GM21515 (cell line): ENCODE measurements at regions not wholly inside any gene's neighbourhood (a gene's known extent, or its start where the extent isn't known, plus 50 kb on each side); places are given as distances from the start of the nearest gene placed in this dataset.
"Not testable (repeated sequence)": the region's sequence is repeated elsewhere in the genome, so short reads cannot be mapped to it uniquely, and the experiment has no call there.

Experiments used
- ATAC-seq: cut with Tn5 transposase; IDR thresholded peaks from one replicate; pipeline ENCODE4 v1.9.1; 2021; ENCODE audit not compliant: unreplicated experiment

GRCh38 chr7:116340943-116341907 lies 130.9 kb downstream of the TES start:
- no peak for ATAC-seq

GRCh38 chr7:116342125-116342524 lies 131.8 kb downstream of the TES start:
- no peak for ATAC-seq

GRCh38 chr7:116347151-116347832 lies 137.0 kb downstream of the TES start:
- no peak for ATAC-seq

GRCh38 chr7:116348346-116348745 lies 138.0 kb downstream of the TES start:
- no peak for ATAC-seq

GRCh38 chr7:116351966-116352365 lies 141.6 kb downstream of the TES start:
- ATAC-seq: no peak

GRCh38 chr7:116353647-116354046 lies 143.3 kb downstream of the TES start:
- ATAC-seq: no peak

GRCh38 chr7:116354171-116354545 lies 143.8 kb downstream of the TES start:
- ATAC-seq: no peak

GRCh38 chr7:116354546-116355423 lies 144.4 kb downstream of the TES start:
- ATAC-seq: no peak

GRCh38 chr7:116355424-116355765 lies 144.1 kb upstream of the CAV2 start:
- no peak for ATAC-seq

GRCh38 chr7:116356333-116356965 lies 143.1 kb upstream of the CAV2 start:
- ATAC-seq: no peak

GRCh38 chr7:116356979-116357378 lies 142.6 kb upstream of the CAV2 start:
- ATAC-seq: no peak

GRCh38 chr7:116357781-116358670 lies 141.5 kb upstream of the CAV2 start:
- no peak for ATAC-seq

- ATAC-seq: no peak
These were observed 137.8 kb upstream of the CAV2 start for GRCh38 chr7:116361767-116362166.

GRCh38 chr7:116363637-116364432 lies 135.7 kb upstream of the CAV2 start:
- ATAC-seq: no peak

GRCh38 chr7:116364469-116364868 lies 135.1 kb upstream of the CAV2 start:
- ATAC-seq: no peak

GRCh38 chr7:116365797-116366196 lies 133.7 kb upstream of the CAV2 start:
- ATAC-seq: no peak

GRCh38 chr7:116367171-116367813 lies 132.2 kb upstream of the CAV2 start:
- ATAC-seq: no peak

GRCh38 chr7:116368965-116369364 lies 130.6 kb upstream of the CAV2 start:
- ATAC-seq: no peak

GRCh38 chr7:116371536-116371935 lies 128.0 kb upstream of the CAV2 start:
- not testable (repeated sequence) for ATAC-seq
